ENCODE measurements at regions not wholly inside any gene's neighbourhood (a gene's known extent, or its start where the extent isn't known, plus 50 kb on each side); places are given as distances from the start of the nearest gene placed in this dataset.

DNA sequence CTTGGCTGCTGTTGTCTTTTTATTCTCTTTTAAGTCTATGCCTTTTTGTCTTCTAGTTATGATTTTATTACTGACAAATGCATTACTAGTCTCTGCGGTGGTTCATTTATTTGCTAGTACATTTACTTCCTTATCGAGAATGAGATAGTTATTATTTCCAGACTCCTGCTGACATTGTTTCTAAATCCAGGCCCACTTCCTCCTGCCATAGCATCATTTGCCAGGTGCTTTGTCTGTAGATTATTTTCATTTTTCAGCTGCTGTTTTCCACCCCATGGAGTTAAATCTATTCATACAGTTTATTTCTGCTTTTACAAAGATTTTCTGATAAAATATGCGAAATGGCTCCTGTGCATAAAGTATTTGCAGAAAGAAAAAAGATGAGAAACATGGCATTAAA lies 459.7 kb downstream of the MMUT start:
- H3K9me3 ChIP-seq (ENCODE audit: control insufficient read depth in 4 of 4, low read length in 3 of 4) = no peaks in the 10 kb centered on the region
- WGBS = 66% methylated on average over 3 of the region's 3 CpGs

DNA sequence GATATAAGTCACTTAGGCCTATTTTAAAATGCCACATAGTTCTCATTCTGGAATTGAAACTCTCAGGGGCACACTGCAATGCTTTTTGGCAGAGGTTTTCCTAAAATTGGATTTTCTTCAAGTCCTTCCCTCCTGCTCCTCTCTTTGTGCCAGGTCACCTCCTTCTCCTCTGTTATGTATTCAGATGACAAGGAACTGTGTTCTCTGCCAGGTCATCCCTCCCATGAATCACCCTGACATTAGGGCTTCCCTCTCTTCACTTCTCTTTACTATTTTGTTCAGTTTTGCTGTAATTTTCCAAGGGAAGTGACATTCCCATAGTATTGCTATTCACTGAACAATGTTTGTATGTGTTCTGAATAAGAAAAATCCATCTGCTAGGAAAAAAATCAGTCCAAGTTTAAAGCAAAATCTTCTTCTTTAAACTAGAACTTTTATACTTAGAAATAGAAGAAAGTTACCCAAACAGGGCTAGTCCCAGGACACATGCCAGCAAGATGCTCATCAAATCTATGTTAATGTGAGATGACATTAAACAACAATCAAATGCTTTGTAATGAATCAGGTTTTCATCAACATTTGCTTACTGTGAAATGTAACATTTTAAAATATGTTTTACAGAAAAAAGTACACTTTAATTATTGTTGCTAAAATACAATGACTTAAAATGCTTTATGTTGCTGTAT lies 461.1 kb downstream of the MMUT start:
- Histone ChIP-seq H3K9ac (ENCODE audit: low read depth in 1 of 2, low read length in 2 of 2) (no peak overlapping the region), H3K4me1 (ENCODE audit: control insufficient read depth in 4 of 4, insufficient read depth in 4 of 4, low read length in 3 of 4) (no peaks in the 10 kb centered on the region)
- TF ChIP-seq, protein P1, sequence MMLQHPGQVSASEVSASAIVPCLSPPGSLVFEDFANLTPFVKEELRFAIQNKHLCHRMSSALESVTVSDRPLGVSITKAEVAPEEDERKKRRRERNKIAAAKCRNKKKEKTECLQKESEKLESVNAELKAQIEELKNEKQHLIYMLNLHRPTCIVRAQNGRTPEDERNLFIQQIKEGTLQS (IDR thresholded peaks at IDR 0.05) = no peak
- no peak for TF ChIP-seq GABPA (IDR thresholded peaks at IDR 0.05 in 1 of 2, conservative IDR thresholded peaks at IDR 0.05 in 1 of 2)

More for the DNA sequence above, 459.7 kb downstream of the MMUT start:
- Histone ChIP-seq H3K36me3 (ENCODE audit: control insufficient read depth in 4 of 4, insufficient read depth in 3 of 4, low read depth in 1 of 4, low read length in 3 of 4) (no peaks in the 10 kb centered on the region), H3K9ac (ENCODE audit: low read depth in 1 of 2, low read length in 2 of 2) (no peak overlapping the region), H3K4me1 (ENCODE audit: control insufficient read depth in 4 of 4, insufficient read depth in 4 of 4, low read length in 3 of 4) (no peaks in the 10 kb centered on the region), H3K27me3 (ENCODE audit: control insufficient read depth in 4 of 4, insufficient read depth in 4 of 4, low read length in 3 of 4) (no peaks in the 10 kb centered on the region), H3K4me3 (ENCODE audit: low read depth in 1 of 3, low read length in 3 of 3) (no peak overlapping the region), H3K27ac (ENCODE audit: low read depth in 1 of 2, low read length in 2 of 2) (no peak overlapping the region)
- DNase-seq (ENCODE audit: low spot score) = no peak
- TF ChIP-seq TAF1 (conservative IDR thresholded peaks at IDR 0.05) (no peak), GABPA (IDR thresholded peaks at IDR 0.05 in 1 of 2, conservative IDR thresholded peaks at IDR 0.05 in 1 of 2) (no peak), JUND (IDR thresholded peaks at IDR 0.05) (no peak), RAD21 (IDR thresholded peaks at IDR 0.05) (no peak), YY1 (IDR thresholded peaks at IDR 0.05) (no peak)
- TF ChIP-seq, protein P2, sequence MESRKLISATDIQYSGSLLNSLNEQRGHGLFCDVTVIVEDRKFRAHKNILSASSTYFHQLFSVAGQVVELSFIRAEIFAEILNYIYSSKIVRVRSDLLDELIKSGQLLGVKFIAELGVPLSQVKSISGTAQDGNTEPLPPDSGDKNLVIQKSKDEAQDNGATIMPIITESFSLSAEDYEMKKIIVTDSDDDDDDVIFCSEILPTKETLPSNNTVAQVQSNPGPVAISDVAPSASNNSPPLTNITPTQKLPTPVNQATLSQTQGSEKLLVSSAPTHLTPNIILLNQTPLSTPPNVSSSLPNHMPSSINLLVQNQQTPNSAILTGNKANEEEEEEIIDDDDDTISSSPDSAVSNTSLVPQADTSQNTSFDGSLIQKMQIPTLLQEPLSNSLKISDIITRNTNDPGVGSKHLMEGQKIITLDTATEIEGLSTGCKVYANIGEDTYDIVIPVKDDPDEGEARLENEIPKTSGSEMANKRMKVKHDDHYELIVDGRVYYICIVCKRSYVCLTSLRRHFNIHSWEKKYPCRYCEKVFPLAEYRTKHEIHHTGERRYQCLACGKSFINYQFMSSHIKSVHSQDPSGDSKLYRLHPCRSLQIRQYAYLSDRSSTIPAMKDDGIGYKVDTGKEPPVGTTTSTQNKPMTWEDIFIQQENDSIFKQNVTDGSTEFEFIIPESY (IDR thresholded peaks at IDR 0.05) = no peak

DNA sequence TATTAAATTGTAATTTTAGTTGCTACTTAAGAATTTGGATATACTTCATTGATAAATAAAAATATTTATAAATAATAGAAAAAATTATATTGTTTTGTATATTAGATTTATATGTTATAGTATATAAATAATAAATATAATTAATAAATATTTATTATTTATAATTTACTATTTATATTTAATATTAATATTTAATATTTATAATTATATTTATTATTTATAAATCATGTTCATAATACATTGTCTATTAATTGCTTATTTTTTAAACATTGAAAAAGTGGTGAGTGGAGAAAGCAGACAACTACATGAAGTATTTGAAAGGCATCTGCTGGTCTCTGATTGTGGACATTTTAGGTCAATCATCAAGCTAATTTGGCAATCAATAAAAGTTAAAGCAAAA lies 464.5 kb downstream of the MMUT start:
- no peaks in the 10 kb centered on the region for H3K4me1 ChIP-seq (ENCODE audit: control insufficient read depth in 4 of 4, insufficient read depth in 4 of 4, low read length in 3 of 4)
- no peak overlapping the region for H3K9ac ChIP-seq (ENCODE audit: low read depth in 1 of 2, low read length in 2 of 2)
- no peak overlapping the region for H3K27ac ChIP-seq (ENCODE audit: low read depth in 1 of 2, low read length in 2 of 2)
- DNase-seq (ENCODE audit: low spot score) = no peak
- TF ChIP-seq RAD21 (IDR thresholded peaks at IDR 0.05) (no peak), GABPA (IDR thresholded peaks at IDR 0.05 in 1 of 2, conservative IDR thresholded peaks at IDR 0.05 in 1 of 2) (no peak), HNF4G (IDR thresholded peaks at IDR 0.05) (no peak)
- TF ChIP-seq, protein P3, sequence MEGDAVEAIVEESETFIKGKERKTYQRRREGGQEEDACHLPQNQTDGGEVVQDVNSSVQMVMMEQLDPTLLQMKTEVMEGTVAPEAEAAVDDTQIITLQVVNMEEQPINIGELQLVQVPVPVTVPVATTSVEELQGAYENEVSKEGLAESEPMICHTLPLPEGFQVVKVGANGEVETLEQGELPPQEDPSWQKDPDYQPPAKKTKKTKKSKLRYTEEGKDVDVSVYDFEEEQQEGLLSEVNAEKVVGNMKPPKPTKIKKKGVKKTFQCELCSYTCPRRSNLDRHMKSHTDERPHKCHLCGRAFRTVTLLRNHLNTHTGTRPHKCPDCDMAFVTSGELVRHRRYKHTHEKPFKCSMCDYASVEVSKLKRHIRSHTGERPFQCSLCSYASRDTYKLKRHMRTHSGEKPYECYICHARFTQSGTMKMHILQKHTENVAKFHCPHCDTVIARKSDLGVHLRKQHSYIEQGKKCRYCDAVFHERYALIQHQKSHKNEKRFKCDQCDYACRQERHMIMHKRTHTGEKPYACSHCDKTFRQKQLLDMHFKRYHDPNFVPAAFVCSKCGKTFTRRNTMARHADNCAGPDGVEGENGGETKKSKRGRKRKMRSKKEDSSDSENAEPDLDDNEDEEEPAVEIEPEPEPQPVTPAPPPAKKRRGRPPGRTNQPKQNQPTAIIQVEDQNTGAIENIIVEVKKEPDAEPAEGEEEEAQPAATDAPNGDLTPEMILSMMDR (IDR thresholded peaks at IDR 0.05; ENCODE audit: low read depth, low read length, missing input control) = no peak
- TF ChIP-seq, protein P4, sequence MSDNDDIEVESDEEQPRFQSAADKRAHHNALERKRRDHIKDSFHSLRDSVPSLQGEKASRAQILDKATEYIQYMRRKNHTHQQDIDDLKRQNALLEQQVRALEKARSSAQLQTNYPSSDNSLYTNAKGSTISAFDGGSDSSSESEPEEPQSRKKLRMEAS (IDR thresholded peaks at IDR 0.05) = no peak
- no peak overlapping the region for H3K4me3 ChIP-seq (ENCODE audit: low read depth in 1 of 3, low read length in 3 of 3)
- H3K9me3 ChIP-seq (ENCODE audit: control insufficient read depth in 4 of 4, low read length in 3 of 4) = no peaks in the 10 kb centered on the region
- no peaks in the 10 kb centered on the region for H3K27me3 ChIP-seq (ENCODE audit: control insufficient read depth in 4 of 4, insufficient read depth in 4 of 4, low read length in 3 of 4)
- H3K36me3 ChIP-seq (ENCODE audit: control insufficient read depth in 4 of 4, insufficient read depth in 3 of 4, low read depth in 1 of 4, low read length in 3 of 4) = no peaks in the 10 kb centered on the region

More for the DNA sequence above, 461.1 kb downstream of the MMUT start:
- no peak overlapping the region for H3K27ac ChIP-seq (ENCODE audit: low read depth in 1 of 2, low read length in 2 of 2)
- DNase-seq (ENCODE audit: low spot score) = no peak
- no peaks in the 10 kb centered on the region for H3K9me3 ChIP-seq (ENCODE audit: control insufficient read depth in 4 of 4, low read length in 3 of 4)
- H3K36me3 ChIP-seq (ENCODE audit: control insufficient read depth in 4 of 4, insufficient read depth in 3 of 4, low read depth in 1 of 4, low read length in 3 of 4) = no peaks in the 10 kb centered on the region
- H3K27me3 ChIP-seq (ENCODE audit: control insufficient read depth in 4 of 4, insufficient read depth in 4 of 4, low read length in 3 of 4) = no peaks in the 10 kb centered on the region
- H3K4me3 ChIP-seq (ENCODE audit: low read depth in 1 of 3, low read length in 3 of 3) = no peak overlapping the region

Data from liver (tissue), 8 donors.